ENCODE measurements at regions not wholly inside any gene's neighbourhood (a gene's known extent, or its start where the extent isn't known, plus 50 kb on each side); places are given as distances from the start of the nearest gene placed in this dataset.

GRCh38 chr3:194283221-194284006, 67.7 kb downstream of the CPN2 start:
- DNase-seq, result no peak

- no peak for DNase-seq
Observed at GRCh38 chr3:194284351-194284750, 66.8 kb downstream of the CPN2 start.

- no peak for DNase-seq
Observed at GRCh38 chr3:194285024-194285849, 65.9 kb downstream of the CPN2 start.

GRCh38 chr3:194285850-194286197, 65.3 kb downstream of the CPN2 start:
- no peak for DNase-seq

- no peak for DNase-seq
Observed at GRCh38 chr3:194286375-194287146, 64.6 kb downstream of the CPN2 start.

- no peak for DNase-seq
Observed at GRCh38 chr3:194287374-194287773, 63.8 kb downstream of the CPN2 start.

GRCh38 chr3:194287977-194288706, 63.0 kb downstream of the CPN2 start:
- DNase-seq, result no peak
